GM23338 (cell line): ENCODE measurements at regions not wholly inside any gene's neighbourhood (a gene's known extent, or its start where the extent isn't known, plus 50 kb on each side); places are given as distances from the start of the nearest gene placed in this dataset.

Source experiments
- ATAC-seq: fragments of 200-7000 bp; cut with Tn5 transposase; 3 replicates; pipeline ENCODE4 v1.9.1; 2020
- DNase-seq: peaks from one replicate; pipeline ENCODE4 v3.0.0-alpha.2; 2015; ENCODE audit warnings: low spot score
- H2AFZ ChIP-seq: fragments of 200-600 bp; sonication (generic); 2 replicates; pipeline ENCODE4 v1.8.0; 2016; ENCODE audit warnings: antibody characterized with exemption, mild to moderate bottlenecking, moderate library complexity
- H3F3A ChIP-seq: fragments of 200-600 bp; sonication (generic); replicated peaks from 2 replicates; pipeline ENCODE4 v1.8.0; 2017; ENCODE audit warnings: antibody characterized with exemption, mixed run types, low read depth
- H3K27ac ChIP-seq: fragments of 200-600 bp; sonication (generic); 2 replicates; pipeline ENCODE4 v1.6.1; 2016; ENCODE audit warnings: low read depth
- H3K27me3 ChIP-seq: fragments of 200-600 bp; sonication (generic); 2 replicates; pipeline ENCODE4 v1.8.0; 2016; ENCODE audit warnings: mild to moderate bottlenecking, mixed run types, moderate library complexity; ENCODE audit not compliant: insufficient read depth
- H3K36me3 ChIP-seq: fragments of 200-600 bp; sonication (generic); 2 replicates; pipeline ENCODE4 v1.8.0; 2016; ENCODE audit warnings: mild to moderate bottlenecking; ENCODE audit not compliant: insufficient read depth
- H3K4me1 ChIP-seq: fragments of 200-600 bp; sonication (generic); 2 replicates; pipeline ENCODE4 v1.8.0; 2016; ENCODE audit warnings: mild to moderate bottlenecking, moderate library complexity; ENCODE audit not compliant: insufficient read depth
- H3K4me2 ChIP-seq: fragments of 200-600 bp; sonication (generic); 2 replicates; pipeline ENCODE4 v1.7.1; 2017; ENCODE audit warnings: mixed run types
- H3K4me3 ChIP-seq: fragments of 200-600 bp; sonication (generic); 2 replicates; pipeline ENCODE4 v1.6.1; 2016; ENCODE audit warnings: mixed run types
- H3K79me2 ChIP-seq: fragments of 200-600 bp; sonication (generic); replicated peaks from 2 replicates; pipeline ENCODE4 v1.8.0; 2017; ENCODE audit warnings: mild to moderate bottlenecking; ENCODE audit not compliant: insufficient read depth
- H3K9me2 ChIP-seq: fragments of 200-600 bp; sonication (generic); 2 replicates; pipeline ENCODE4 v1.8.0; 2017; ENCODE audit not compliant: insufficient read depth
- H4K20me1 ChIP-seq: fragments of 200-600 bp; sonication (generic); replicated peaks from 2 replicates; pipeline ENCODE4 v1.8.0; 2017; ENCODE audit warnings: mild to moderate bottlenecking; ENCODE audit not compliant: insufficient read depth
- H3K27ac Mint-ChIP-seq: 2 replicates; pipeline ENCODE4 v1.8.0; 2020; ENCODE audit warnings: inconsistent platforms, mild to moderate bottlenecking, moderate library complexity, mixed read lengths
- H3K27me3 Mint-ChIP-seq: 3 replicates; pipeline ENCODE4 v1.8.0; 2022; ENCODE audit warnings: low read depth, mild to moderate bottlenecking, moderate library complexity, mixed read lengths, inconsistent platforms; ENCODE audit not compliant: insufficient read depth, poor library complexity
- H3K36me3 Mint-ChIP-seq: 3 replicates; pipeline ENCODE4 v1.8.0; 2021; ENCODE audit warnings: low read depth, mild to moderate bottlenecking, inconsistent platforms, moderate library complexity, mixed read lengths
- H3K4me1 Mint-ChIP-seq: 3 replicates; pipeline ENCODE4 v1.8.0; 2020; ENCODE audit warnings: mild to moderate bottlenecking, inconsistent platforms, mixed read lengths
- H3K4me3 Mint-ChIP-seq: 3 replicates; pipeline ENCODE4 v1.8.0; 2021; ENCODE audit warnings: moderate library complexity, mild to moderate bottlenecking, inconsistent platforms, mixed read lengths
- H3K9me3 Mint-ChIP-seq: 3 replicates; pipeline ENCODE4 v1.8.0; 2020; ENCODE audit warnings: moderate library complexity, mild to moderate bottlenecking, inconsistent platforms, mixed read lengths
- CREB1 ChIP-seq: fragments of 250-450 bp; sonication (Bioruptor Pico); IDR thresholded peaks from 2 replicates; pipeline ENCODE4 v1.5.0; 2020; ENCODE audit warnings: low read depth, mild to moderate bottlenecking, moderate library complexity
- CTCF ChIP-seq, 2 experiments: fragments of 200-600 bp in 1 of 2; sonication (generic) in 1 of 2; conservative IDR thresholded peaks; 2 replicates each; pipeline versions ENCODE4 v1.5.1 to v1.6.1; 2016 to 2017; ENCODE audit warnings: antibody characterized with exemption in 2 of 2, low read depth in 2 of 2, mild to moderate bottlenecking in 2 of 2, moderate library complexity in 1 of 2
- ETS1 ChIP-seq: IDR thresholded peaks from 2 replicates; pipeline ENCODE4 v1.6.1; 2016; ENCODE audit warnings: antibody characterized with exemption
- EZH2phosphoT487 ChIP-seq: fragments of 200-600 bp; sonication (generic); IDR thresholded peaks from one replicate; pipeline ENCODE4 v1.8.1; 2018; ENCODE audit warnings: antibody characterized with exemption; ENCODE audit not compliant: unreplicated experiment
- POLR2AphosphoS5 ChIP-seq: IDR thresholded peaks from 2 replicates; pipeline ENCODE4 v1.6.1; 2016; ENCODE audit warnings: antibody characterized with exemption, low read depth
- REST ChIP-seq: IDR thresholded peaks from one replicate; pipeline ENCODE4 v1.6.1; 2018; ENCODE audit warnings: antibody characterized with exemption; ENCODE audit not compliant: unreplicated experiment
- STAT1 ChIP-seq: IDR thresholded peaks from one replicate; pipeline ENCODE4 v1.6.1; 2016; ENCODE audit warnings: antibody characterized with exemption; ENCODE audit not compliant: unreplicated experiment
- ZNF114 ChIP-seq: fragments of 250-450 bp; sonication (Bioruptor Pico); IDR thresholded peaks from 2 replicates; pipeline ENCODE4 v1.5.0; 2020; ENCODE audit warnings: mild to moderate bottlenecking, moderate library complexity
- ZNF462 ChIP-seq: fragments of 250-450 bp; sonication (Bioruptor Pico); IDR thresholded peaks from 2 replicates; pipeline ENCODE4 v1.5.0; 2020; ENCODE audit warnings: mild to moderate bottlenecking, moderate library complexity

- ATAC-seq (no peak), DNase-seq (no peak)
- Mint-ChIP-seq H3K4me3 (no peak overlapping the region), H3K27me3 (peaks cover 4% of the 10 kb centered on the region), H3K9me3 (no peaks in the 10 kb centered on the region), H3K27ac (no peak overlapping the region), H3K4me1 (peaks cover 21% of the 10 kb centered on the region), H3K36me3 (peaks cover 14% of the 10 kb centered on the region; the same call in 2 of the 3 replicates)
- no peak for TF ChIP-seq EZH2phosphoT487
- no peak for TF ChIP-seq CREB1 (CRISPR knock-in tag)
- no peak for TF ChIP-seq ETS1
- no peak for TF ChIP-seq POLR2AphosphoS5
- TF ChIP-seq REST, result no peak
- TF ChIP-seq CTCF (conservative IDR thresholded peaks at IDR 0.05; ENCODE audit: low read depth in 2 of 2), result no peak
- TF ChIP-seq STAT1, result no peak
- TF ChIP-seq ZNF114 (CRISPR knock-in tag), result no peak
- TF ChIP-seq ZNF462 (CRISPR knock-in tag), result no peak
- no peaks in the 10 kb centered on the region for H3K79me2 ChIP-seq
- H3K4me3 ChIP-seq, result no peak overlapping the region
- no peaks in the 10 kb centered on the region for H4K20me1 ChIP-seq
- H2AFZ ChIP-seq, result no peak overlapping the region
- no peaks in the 10 kb centered on the region for H3F3A ChIP-seq
- H3K4me2 ChIP-seq, result no peak overlapping the region
- H3K36me3 ChIP-seq, result no peaks in the 10 kb centered on the region
- peaks cover 18% of the 10 kb centered on the region; the same call in 1 of the 2 replicates for H3K4me1 ChIP-seq
- no peaks in the 10 kb centered on the region for H3K9me2 ChIP-seq
- no peak overlapping the region for H3K27ac ChIP-seq
- no peaks in the 10 kb centered on the region for H3K27me3 ChIP-seq
Measured at GRCh38 chr4:123846092-123846491, 449.5 kb downstream of the SPRY1 start.
